ENCODE measurements at regions not wholly inside any gene's neighbourhood (a gene's known extent, or its start where the extent isn't known, plus 50 kb on each side); places are given as distances from the start of the nearest gene placed in this dataset.

DNA sequence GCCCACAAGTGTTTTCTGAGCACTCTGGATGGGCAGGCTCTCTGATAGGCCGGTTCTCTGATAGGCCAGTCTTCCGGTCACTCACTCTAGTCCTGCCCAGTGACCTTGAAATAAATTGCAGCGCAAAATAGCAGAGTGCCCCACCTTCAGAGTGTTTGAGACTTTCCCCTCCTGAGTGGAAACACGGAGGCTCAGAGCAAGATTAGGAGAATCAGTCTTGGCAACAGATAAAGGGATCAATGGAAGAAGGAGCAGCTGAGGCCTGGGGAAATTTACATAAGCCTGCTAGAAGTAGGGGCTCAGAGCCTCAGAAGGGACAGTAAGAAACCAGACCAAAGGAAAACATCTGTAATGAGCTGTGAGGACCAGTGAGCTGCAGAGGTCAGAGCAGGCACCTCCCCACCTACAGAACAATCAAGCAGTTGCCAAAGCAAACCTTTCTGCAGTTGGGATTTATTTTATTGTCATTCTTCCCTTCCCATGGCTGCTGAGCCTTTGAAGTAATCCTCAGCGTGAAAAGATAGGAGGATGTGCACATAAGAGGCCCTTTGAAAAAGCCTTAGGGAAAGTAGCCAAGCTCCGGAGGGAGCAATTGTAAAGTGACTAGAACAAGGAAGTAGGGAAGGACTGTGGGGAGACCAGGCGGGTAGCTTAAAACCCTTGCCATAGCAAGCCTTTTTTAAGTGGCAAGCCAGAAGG lies 89.1 kb upstream of the TSPAN5 start:
- no peak for DNase-seq (ENCODE audit: low read depth)
- no peak for TF ChIP-seq CTCF (IDR thresholded peaks at IDR 0.05; ENCODE audit: insufficient read depth, low read length)
- no peak overlapping the region for H3K4me3 ChIP-seq (ENCODE audit: low read depth, low read length)

GRCh38 chr4:98746936-98747335 lies 88.5 kb upstream of the TSPAN5 start:
- DNase-seq (ENCODE audit: low read depth): no peak
- TF ChIP-seq CTCF (IDR thresholded peaks at IDR 0.05; ENCODE audit: insufficient read depth, low read length): no peak
- no peak overlapping the region for H3K4me3 ChIP-seq (ENCODE audit: low read depth, low read length)

GRCh38 chr4:98746530-98746929 lies 88.1 kb upstream of the TSPAN5 start:
- no peak for DNase-seq (ENCODE audit: low read depth)
- no peak overlapping the region for H3K4me3 ChIP-seq (ENCODE audit: low read depth, low read length)
- TF ChIP-seq CTCF (IDR thresholded peaks at IDR 0.05; ENCODE audit: insufficient read depth, low read length): no peak

- peak; percentile 57 for DNase-seq (ENCODE audit: low read depth)
- peak; percentile 52 for TF ChIP-seq CTCF (IDR thresholded peaks at IDR 0.05; ENCODE audit: insufficient read depth, low read length)
- no peak overlapping the region for H3K4me3 ChIP-seq (ENCODE audit: low read depth, low read length)
These were observed 87.0 kb upstream of the TSPAN5 start for GRCh38 chr4:98745366-98745765.

DNA sequence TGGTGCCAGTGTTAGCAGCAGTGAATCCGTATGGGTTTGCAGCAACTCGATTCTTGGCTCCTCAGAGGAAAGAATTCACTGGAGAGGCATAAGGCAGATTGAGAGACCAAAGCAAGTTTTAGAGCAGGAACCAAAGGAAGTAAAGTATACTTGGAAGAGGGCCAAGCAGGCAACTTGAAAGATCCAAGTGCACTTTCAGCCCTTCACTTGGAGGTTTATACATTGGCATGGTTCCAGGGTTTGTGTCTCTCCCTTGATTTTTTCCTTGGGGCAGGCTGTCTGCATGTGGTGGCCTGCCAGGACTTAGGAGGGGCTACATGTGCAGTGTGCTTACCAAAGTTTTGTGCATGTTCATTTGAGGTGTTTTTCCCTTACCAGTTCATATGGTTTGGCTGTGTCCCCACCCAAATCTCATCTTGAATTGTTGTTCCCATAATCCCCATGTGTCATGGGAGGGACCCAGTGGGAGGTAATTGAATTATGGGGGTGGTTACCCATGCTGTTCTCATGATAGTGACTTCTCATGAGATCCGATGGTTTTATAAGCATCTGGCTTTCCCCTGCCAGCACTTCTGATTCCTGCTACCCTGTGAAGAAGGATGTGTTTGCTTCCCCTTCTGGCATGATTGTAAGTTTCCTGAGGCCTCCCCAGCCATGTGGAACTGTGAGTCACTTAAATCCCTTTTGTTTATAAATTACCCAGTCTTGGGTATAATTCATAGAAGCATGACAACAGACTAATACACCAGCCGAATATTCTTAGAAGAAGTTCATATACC lies 86.2 kb upstream of the TSPAN5 start:
- no peak for TF ChIP-seq CTCF (IDR thresholded peaks at IDR 0.05; ENCODE audit: insufficient read depth, low read length)
- no peak for DNase-seq (ENCODE audit: low read depth)
- no peak overlapping the region for H3K4me3 ChIP-seq (ENCODE audit: low read depth, low read length)

- TF ChIP-seq CTCF (IDR thresholded peaks at IDR 0.05; ENCODE audit: insufficient read depth, low read length): no peak
- H3K4me3 ChIP-seq (ENCODE audit: low read depth, low read length): no peak overlapping the region
- DNase-seq (ENCODE audit: low read depth): no peak
These were observed 83.5 kb upstream of the TSPAN5 start for GRCh38 chr4:98741952-98742351.

Data from fibroblast of the aortic adventitia (primary cell).